Progenitor cell of endocrine pancreas (in vitro differentiated cells): ENCODE measurements at regions not wholly inside any gene's neighbourhood (a gene's known extent, or its start where the extent isn't known, plus 50 kb on each side); places are given as distances from the start of the nearest gene placed in this dataset.
"Not testable (repeated sequence)": the region's sequence is repeated elsewhere in the genome, so short reads cannot be mapped to it uniquely, and the experiment has no call there.

Experiments
- DNase-seq: peaks from one replicate; pipeline ENCODE4 v3.0.0; 2021; ENCODE audit warnings: low spot score; ENCODE audit not compliant: unreplicated experiment
- H3K27ac Mint-ChIP-seq: 2 replicates; pipeline ENCODE4 v1.8.0; 2021; ENCODE audit warnings: mild to moderate bottlenecking, moderate library complexity, mixed read lengths
- H3K27me3 Mint-ChIP-seq: 2 replicates; pipeline ENCODE4 v1.8.0; 2021; ENCODE audit warnings: mixed read lengths
- H3K36me3 Mint-ChIP-seq: 2 replicates; pipeline ENCODE4 v1.8.0; 2022; ENCODE audit warnings: mixed read lengths; ENCODE audit not compliant: insufficient read depth
- H3K4me1 Mint-ChIP-seq: 2 replicates; pipeline ENCODE4 v1.8.0; 2021; ENCODE audit warnings: low read depth, mixed read lengths
- H3K4me3 Mint-ChIP-seq: 2 replicates; pipeline ENCODE4 v1.8.0; 2021; ENCODE audit warnings: low read depth, mild to moderate bottlenecking, moderate library complexity, mixed read lengths
- H3K9me3 Mint-ChIP-seq: 2 replicates; pipeline ENCODE4 v1.8.0; 2021; ENCODE audit warnings: low read depth, mixed read lengths
- CTCF ChIP-seq: fragments of 200-600 bp; sonication (generic); IDR thresholded peaks from one replicate; pipeline ENCODE4 v1.5.0; 2021; ENCODE audit warnings: antibody characterized with exemption, mild to moderate bottlenecking; ENCODE audit not compliant: unreplicated experiment

- no peaks in the 10 kb centered on the region for H3K4me1 Mint-ChIP-seq
- no peaks in the 10 kb centered on the region for H3K36me3 Mint-ChIP-seq
- H3K4me3 Mint-ChIP-seq: no peak overlapping the region
- no peaks in the 10 kb centered on the region for H3K9me3 Mint-ChIP-seq
- DNase-seq: no peak
- H3K27me3 Mint-ChIP-seq: no peaks in the 10 kb centered on the region
- H3K27ac Mint-ChIP-seq: no peak overlapping the region
- no peak for TF ChIP-seq CTCF
Measured at GRCh38 chr2:192687015-192687414, 492.3 kb upstream of the TMEFF2 start.

GRCh38 chr2:192682511-192682910, 487.8 kb upstream of the TMEFF2 start:
- not testable (repeated sequence) for H3K4me1 Mint-ChIP-seq, H3K9me3 Mint-ChIP-seq, H3K4me3 Mint-ChIP-seq, H3K27ac Mint-ChIP-seq, H3K27me3 Mint-ChIP-seq, DNase-seq, H3K36me3 Mint-ChIP-seq

- no peaks in the 10 kb centered on the region for H3K4me1 Mint-ChIP-seq
- no peak overlapping the region for H3K4me3 Mint-ChIP-seq
- H3K27ac Mint-ChIP-seq: no peak overlapping the region
- no peaks in the 10 kb centered on the region for H3K9me3 Mint-ChIP-seq
- DNase-seq: no peak
- H3K36me3 Mint-ChIP-seq: no peaks in the 10 kb centered on the region
- H3K27me3 Mint-ChIP-seq: no peaks in the 10 kb centered on the region
- no peak for TF ChIP-seq CTCF
Measured at GRCh38 chr2:192675681-192676080, 480.9 kb upstream of the TMEFF2 start.

- no peaks in the 10 kb centered on the region for H3K27me3 Mint-ChIP-seq
- H3K4me3 Mint-ChIP-seq: no peak overlapping the region
- no peaks in the 10 kb centered on the region for H3K4me1 Mint-ChIP-seq
- TF ChIP-seq CTCF: no peak
- no peak overlapping the region for H3K27ac Mint-ChIP-seq
- no peaks in the 10 kb centered on the region for H3K36me3 Mint-ChIP-seq
- DNase-seq: no peak
- H3K9me3 Mint-ChIP-seq: no peaks in the 10 kb centered on the region
Measured at GRCh38 chr2:192669505-192670091, 474.9 kb upstream of the TMEFF2 start.

- H3K27me3 Mint-ChIP-seq, DNase-seq, H3K9me3 Mint-ChIP-seq, H3K27ac Mint-ChIP-seq, H3K4me3 Mint-ChIP-seq, H3K36me3 Mint-ChIP-seq: not testable (repeated sequence)
- peaks cover 20% of the 10 kb centered on the region for H3K4me1 Mint-ChIP-seq
Measured at GRCh38 chr2:192660555-192660954, 465.8 kb upstream of the TMEFF2 start.

GRCh38 chr2:192657362-192657761, 462.6 kb upstream of the TMEFF2 start:
- no peak overlapping the region for H3K4me3 Mint-ChIP-seq
- H3K27me3 Mint-ChIP-seq: no peaks in the 10 kb centered on the region
- no peak overlapping the region for H3K27ac Mint-ChIP-seq
- no peak for TF ChIP-seq CTCF
- H3K36me3 Mint-ChIP-seq: no peaks in the 10 kb centered on the region
- H3K9me3 Mint-ChIP-seq: peaks cover 13% of the 10 kb centered on the region
- H3K4me1 Mint-ChIP-seq: peaks cover 15% of the 10 kb centered on the region
- DNase-seq: no peak
